OCI-LY3 (cell line): ENCODE measurements at regions not wholly inside any gene's neighbourhood (a gene's known extent, or its start where the extent isn't known, plus 50 kb on each side); places are given as distances from the start of the nearest gene placed in this dataset.

ENCODE experiments used
- EZH2phosphoT487 ChIP-seq: fragments of 200-600 bp; shearing (Covaris generic); IDR thresholded peaks from 2 replicates; pipeline ENCODE4 v1.6.1; 2018; ENCODE audit warnings: antibody characterized with exemption, mixed run types, low read depth
- TF ChIP-seq, protein P1 (sequence below): fragments of 200-600, 300-600 bp; sonication (generic); IDR thresholded peaks from 2 replicates; pipeline ENCODE4 v1.5.1; 2014; ENCODE audit warnings: antibody characterized with exemption, low read length, low read depth

DNA sequence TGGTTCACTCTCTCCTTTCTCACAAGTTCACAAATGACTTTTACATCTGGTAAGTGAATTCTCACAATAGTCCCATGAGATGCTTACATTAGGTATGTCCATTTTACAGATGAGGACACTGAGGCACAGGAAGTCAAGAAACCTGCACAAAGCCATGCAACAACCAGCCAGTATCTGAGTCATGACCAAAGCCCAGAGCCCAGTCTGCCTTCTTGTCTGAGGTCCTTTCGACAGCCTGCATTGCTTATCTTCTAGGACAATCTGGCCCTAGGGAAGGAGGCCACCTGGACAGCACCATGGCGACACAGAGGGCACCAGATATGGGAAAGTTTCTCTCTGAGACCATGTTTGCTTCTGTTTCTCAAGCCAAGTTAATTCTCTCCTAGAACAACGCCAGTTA is 197.1 kb downstream of the NSG2 start:
- TF ChIP-seq, protein P1, sequence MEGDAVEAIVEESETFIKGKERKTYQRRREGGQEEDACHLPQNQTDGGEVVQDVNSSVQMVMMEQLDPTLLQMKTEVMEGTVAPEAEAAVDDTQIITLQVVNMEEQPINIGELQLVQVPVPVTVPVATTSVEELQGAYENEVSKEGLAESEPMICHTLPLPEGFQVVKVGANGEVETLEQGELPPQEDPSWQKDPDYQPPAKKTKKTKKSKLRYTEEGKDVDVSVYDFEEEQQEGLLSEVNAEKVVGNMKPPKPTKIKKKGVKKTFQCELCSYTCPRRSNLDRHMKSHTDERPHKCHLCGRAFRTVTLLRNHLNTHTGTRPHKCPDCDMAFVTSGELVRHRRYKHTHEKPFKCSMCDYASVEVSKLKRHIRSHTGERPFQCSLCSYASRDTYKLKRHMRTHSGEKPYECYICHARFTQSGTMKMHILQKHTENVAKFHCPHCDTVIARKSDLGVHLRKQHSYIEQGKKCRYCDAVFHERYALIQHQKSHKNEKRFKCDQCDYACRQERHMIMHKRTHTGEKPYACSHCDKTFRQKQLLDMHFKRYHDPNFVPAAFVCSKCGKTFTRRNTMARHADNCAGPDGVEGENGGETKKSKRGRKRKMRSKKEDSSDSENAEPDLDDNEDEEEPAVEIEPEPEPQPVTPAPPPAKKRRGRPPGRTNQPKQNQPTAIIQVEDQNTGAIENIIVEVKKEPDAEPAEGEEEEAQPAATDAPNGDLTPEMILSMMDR = no peak
- TF ChIP-seq EZH2phosphoT487 = no peak
